Medulla oblongata (tissue), 1 donor: ENCODE measurements at regions not wholly inside any gene's neighbourhood (a gene's known extent, or its start where the extent isn't known, plus 50 kb on each side); places are given as distances from the start of the nearest gene placed in this dataset.
A peak's percentile ranks its signal among the peaks of the same experiment; 100 is the strongest.
"Not testable (repeated sequence)": the region's sequence is repeated elsewhere in the genome, so short reads cannot be mapped to it uniquely, and the experiment has no call there.

Source experiments
- DNase-seq: peaks from one replicate; pipeline ENCODE4 v3.0.0-alpha.2; 2015; ENCODE audit errors: extremely low spot score

GRCh38 chr1:95604771-95605170 is 370.8 kb downstream of the RWDD3 start:
- no peak for DNase-seq

- DNase-seq = no peak
Measured at GRCh38 chr1:95614197-95614596, 380.2 kb downstream of the RWDD3 start.

GRCh38 chr1:95615421-95615820 is 381.4 kb downstream of the RWDD3 start:
- no peak for DNase-seq

- DNase-seq = no peak
Measured at GRCh38 chr1:95620076-95620475, 386.1 kb downstream of the RWDD3 start.

- DNase-seq = no peak
Measured at GRCh38 chr1:95622609-95623008, 388.6 kb downstream of the RWDD3 start.

- no peak for DNase-seq
Measured at GRCh38 chr1:95625224-95625623, 391.2 kb downstream of the RWDD3 start.

- DNase-seq = no peak
Measured at GRCh38 chr1:95627244-95627643, 393.2 kb downstream of the RWDD3 start.

GRCh38 chr1:95631695-95632094 is 397.7 kb downstream of the RWDD3 start:
- DNase-seq = no peak

- DNase-seq = peak; percentile 57
Measured at GRCh38 chr1:95635811-95636210, 401.8 kb downstream of the RWDD3 start.

GRCh38 chr1:95636897-95637296 is 402.9 kb downstream of the RWDD3 start:
- no peak for DNase-seq

- peak; percentile 35 for DNase-seq
Measured at GRCh38 chr1:95640746-95641145, 406.7 kb downstream of the RWDD3 start.

GRCh38 chr1:95641386-95641785 is 407.4 kb downstream of the RWDD3 start:
- no peak for DNase-seq

- no peak for DNase-seq
Measured at GRCh38 chr1:95642035-95642434, 408.0 kb downstream of the RWDD3 start.

GRCh38 chr1:95643071-95643470 is 409.1 kb downstream of the RWDD3 start:
- no peak for DNase-seq

- DNase-seq = not testable (repeated sequence)
Measured at GRCh38 chr1:95645126-95645525, 411.1 kb downstream of the RWDD3 start.

- no peak for DNase-seq
Measured at GRCh38 chr1:95650631-95651030, 416.6 kb downstream of the RWDD3 start.

GRCh38 chr1:95652423-95652965 is 418.5 kb downstream of the RWDD3 start:
- DNase-seq = no peak

- DNase-seq = no peak
Measured at GRCh38 chr1:95653618-95654017, 419.6 kb downstream of the RWDD3 start.

GRCh38 chr1:95655321-95656020 is 421.5 kb downstream of the RWDD3 start:
- DNase-seq = no peak

GRCh38 chr1:95657248-95657647 is 423.2 kb downstream of the RWDD3 start:
- no peak for DNase-seq

GRCh38 chr1:95659166-95659565 is 425.2 kb downstream of the RWDD3 start:
- no peak for DNase-seq

- DNase-seq = no peak
Measured at GRCh38 chr1:95659588-95659987, 425.6 kb downstream of the RWDD3 start.

GRCh38 chr1:95660736-95661135 is 426.7 kb downstream of the RWDD3 start:
- DNase-seq = no peak

GRCh38 chr1:95663530-95663929 is 429.5 kb downstream of the RWDD3 start:
- DNase-seq = not testable (repeated sequence)
